Ecto neural progenitor cell (in vitro differentiated cells): ENCODE measurements at regions not wholly inside any gene's neighbourhood (a gene's known extent, or its start where the extent isn't known, plus 50 kb on each side); places are given as distances from the start of the nearest gene placed in this dataset.

Source experiments
- DNase-seq: peaks from one replicate; pipeline ENCODE4 v3.0.0-alpha.2; 2018; ENCODE audit warnings: low spot score

- DNase-seq, result no peak
Measured at GRCh38 chr13:74966814-74967424, 515.0 kb downstream of the TBC1D4 start.

GRCh38 chr13:74966275-74966674 is 515.7 kb downstream of the TBC1D4 start:
- no peak for DNase-seq

- DNase-seq, result no peak
Measured at GRCh38 chr13:74945637-74946036, 536.3 kb downstream of the TBC1D4 start.

DNA sequence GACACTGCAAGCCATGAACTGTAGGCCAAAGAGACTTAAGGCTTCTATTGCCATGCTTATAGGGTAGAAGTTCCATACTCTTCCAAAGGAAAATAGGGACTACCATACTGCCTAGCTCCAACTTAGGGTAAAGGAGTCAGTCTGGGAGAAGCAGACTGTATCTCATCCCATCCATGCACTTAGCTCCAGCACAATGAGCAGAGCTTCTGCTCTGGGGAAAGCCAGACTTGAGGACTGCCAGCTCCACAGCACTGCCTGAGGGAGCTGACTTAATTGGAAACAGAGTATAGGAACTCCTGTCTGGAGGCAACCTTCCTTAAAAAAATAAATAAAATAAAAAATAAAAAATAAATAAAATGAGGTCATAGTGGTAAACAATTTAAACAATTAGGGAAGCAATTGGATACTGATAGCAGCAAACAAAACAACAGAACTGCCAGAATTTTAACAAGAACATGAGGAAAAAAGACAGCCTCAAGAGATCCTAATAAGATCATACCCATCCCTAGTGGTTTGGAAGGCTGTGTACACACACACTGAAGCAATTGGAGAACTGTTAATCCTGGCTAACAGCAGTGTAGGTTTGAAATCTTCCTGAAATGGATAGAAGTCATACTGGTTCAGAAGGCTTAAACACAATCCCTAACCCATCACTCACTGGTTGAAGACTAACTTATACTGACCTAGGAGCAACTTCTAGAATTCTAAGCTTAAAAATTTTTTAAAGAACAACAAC is 550.1 kb downstream of the TBC1D4 start:
- no peak for DNase-seq

- no peak for DNase-seq
Measured at GRCh38 chr13:74930402-74931165, 551.4 kb downstream of the TBC1D4 start.

DNA sequence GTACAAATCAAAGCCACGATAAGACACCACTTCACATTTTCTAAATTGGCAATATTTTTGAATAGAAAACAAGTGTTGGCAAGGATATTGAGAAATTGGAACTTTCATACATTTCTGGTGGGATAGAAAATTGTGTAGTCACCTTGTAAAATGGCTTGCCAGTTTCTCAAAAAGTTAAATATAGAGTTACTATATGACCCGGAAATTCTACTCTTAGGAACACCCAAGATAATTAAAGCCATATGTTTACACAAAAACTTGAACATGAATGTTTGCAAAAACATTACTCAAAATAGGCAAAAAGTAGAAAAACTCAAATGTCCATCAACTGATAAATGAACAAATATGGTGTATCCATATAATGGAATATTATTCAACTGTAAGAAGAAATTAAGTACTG is 552.5 kb downstream of the TBC1D4 start:
- no peak for DNase-seq

DNA sequence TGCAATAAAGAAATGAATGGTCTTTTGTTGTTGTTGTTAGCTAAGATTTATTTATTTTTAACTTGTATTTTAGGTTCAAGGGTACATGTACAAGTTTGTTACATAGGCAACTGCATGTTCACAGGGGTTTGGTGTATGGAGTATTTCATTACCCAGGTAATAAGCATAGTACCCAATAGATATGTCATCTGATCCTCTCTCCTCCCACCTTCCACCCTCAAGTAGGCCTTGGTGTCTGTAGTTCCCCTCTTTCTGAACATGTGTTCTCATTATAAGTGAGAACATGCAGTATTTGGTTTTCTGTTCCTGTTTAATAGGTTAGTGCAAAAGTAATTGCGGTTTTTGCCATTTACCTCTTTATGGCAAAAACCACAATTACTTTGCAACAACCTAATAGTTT is 554.1 kb downstream of the TBC1D4 start:
- DNase-seq, result no peak

DNA sequence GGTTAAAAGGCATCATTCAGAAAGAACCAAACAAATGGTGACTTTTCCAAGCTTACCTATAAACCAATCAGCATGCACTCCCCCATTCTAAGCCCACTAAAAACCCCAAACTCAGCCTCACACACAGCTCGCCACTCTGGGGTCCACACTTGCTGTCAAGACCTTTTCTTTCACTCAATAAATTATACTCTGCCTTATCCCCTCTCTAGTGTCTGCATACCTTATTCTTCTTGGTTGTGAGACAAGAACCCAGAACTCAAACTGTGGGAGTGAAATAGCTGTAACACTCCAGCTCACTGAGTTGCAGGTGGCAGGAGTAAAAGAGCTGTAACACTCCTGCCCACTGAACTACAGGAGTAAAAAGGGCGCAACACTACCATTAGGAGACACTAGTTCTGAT is 559.0 kb downstream of the TBC1D4 start:
- DNase-seq, result no peak

- no peak for DNase-seq
Measured at GRCh38 chr13:74921326-74921725, 560.6 kb downstream of the TBC1D4 start.

- no peak for DNase-seq
Measured at GRCh38 chr13:74920920-74921319, 561.0 kb downstream of the TBC1D4 start.

GRCh38 chr13:74920361-74920760 is 561.6 kb downstream of the TBC1D4 start:
- DNase-seq, result no peak

DNA sequence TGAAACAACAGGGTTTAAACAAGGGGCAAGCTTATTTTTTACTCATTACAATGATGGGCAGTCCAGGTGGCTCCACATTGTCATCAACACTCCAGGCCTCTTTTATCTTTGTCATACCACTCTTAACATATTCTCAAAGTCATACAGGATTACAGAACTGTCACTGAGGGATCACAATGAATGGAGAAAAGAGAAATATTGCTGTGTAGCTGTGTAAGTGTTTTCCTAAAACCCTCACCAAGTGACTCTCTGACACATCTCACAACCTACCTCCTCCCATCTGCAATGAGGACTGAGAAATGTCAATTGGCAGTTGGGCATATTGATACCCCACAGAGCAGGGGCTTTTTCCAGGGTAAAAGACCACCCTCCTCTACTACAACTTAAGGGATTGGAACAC is 562.1 kb downstream of the TBC1D4 start:
- no peak for DNase-seq

DNA sequence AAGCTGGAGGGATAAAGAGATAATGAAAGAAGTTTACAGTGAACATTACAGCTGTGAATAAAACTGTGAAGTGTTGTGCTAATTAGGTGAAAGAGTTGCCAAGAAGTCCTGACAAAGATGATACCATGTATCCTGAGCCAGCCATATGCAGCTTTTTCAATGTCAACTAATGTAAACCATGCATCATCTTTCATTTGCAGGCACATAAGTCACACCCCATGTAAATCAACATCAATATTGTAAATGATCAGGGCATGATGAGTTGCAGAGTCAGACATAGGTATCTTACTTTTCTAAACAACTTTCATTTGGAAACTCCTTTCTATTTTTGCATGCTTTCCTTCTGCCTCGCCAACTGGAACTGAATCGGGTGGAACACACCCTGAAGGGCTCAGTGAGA is 569.1 kb downstream of the TBC1D4 start:
- DNase-seq, result no peak

GRCh38 chr13:74910415-74910814 is 571.6 kb downstream of the TBC1D4 start:
- DNase-seq, result no peak

DNA sequence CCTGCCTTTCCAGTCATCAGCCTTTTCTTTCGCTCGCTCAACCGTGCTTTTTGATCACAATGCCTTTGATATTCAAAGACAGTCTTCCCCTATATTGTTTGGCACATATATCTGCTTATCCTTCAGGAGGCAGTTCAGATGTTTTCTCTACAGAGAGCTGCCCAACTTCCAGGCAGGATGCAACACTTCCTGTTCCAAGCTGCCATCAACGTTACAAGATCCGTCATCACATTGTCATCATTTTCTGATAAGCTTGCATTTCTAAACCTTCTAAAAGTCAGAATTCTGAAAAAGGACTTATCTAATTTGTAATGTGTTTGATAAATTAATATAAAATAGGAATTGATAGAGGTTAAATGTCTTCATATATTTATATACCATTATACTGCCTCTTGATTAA is 574.2 kb downstream of the TBC1D4 start:
- no peak for DNase-seq

DNA sequence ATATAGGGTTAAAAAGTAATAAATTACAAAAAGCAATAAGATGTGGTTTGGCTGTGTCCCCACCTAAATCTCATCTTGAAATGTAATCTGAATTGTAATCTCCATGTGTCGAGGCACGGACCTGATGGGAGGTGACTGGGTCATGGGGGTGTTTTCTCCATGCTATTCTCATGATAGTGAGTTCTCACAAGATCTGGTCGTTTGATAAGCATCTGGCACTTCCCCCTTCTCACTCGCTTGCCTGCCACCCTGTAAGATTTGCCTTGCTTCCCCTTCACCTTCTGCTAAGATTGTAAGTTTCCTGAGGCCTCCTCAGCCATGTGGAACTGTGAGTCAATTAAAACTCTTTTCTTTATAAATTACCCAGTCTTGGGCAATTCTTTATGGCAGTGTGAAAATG is 577.4 kb downstream of the TBC1D4 start:
- DNase-seq, result no peak

GRCh38 chr13:74895042-74895796 is 586.8 kb downstream of the TBC1D4 start:
- no peak for DNase-seq

DNA sequence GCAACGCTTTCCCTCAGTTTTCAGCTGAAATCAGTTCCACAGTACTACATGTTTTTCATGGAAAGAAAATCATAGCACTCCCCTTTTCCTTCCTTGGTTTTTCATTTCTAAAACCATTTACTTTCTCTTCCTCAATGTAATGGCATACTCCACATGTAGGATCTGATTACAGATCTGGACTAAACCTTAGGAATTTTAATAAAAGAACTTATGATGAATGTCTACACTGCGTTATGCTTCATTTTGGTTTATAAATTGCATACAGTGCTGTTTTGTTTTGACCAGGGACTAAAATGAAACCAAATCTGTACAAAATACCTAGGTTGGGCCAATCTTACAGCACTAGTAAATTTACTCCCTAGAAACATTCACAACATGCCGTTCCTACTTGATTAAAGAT is 589.9 kb downstream of the TBC1D4 start:
- DNase-seq, result no peak

GRCh38 chr13:74891610-74892009 is 590.4 kb downstream of the TBC1D4 start:
- DNase-seq, result no peak

GRCh38 chr13:74889321-74889720 is 592.6 kb downstream of the TBC1D4 start:
- DNase-seq, result no peak

- DNase-seq, result no peak
Measured at GRCh38 chr13:74886502-74886901, 595.5 kb downstream of the TBC1D4 start.

GRCh38 chr13:74883834-74884233 is 598.1 kb downstream of the TBC1D4 start:
- no peak for DNase-seq
